ENCODE measurements at regions not wholly inside any gene's neighbourhood (a gene's known extent, or its start where the extent isn't known, plus 50 kb on each side); places are given as distances from the start of the nearest gene placed in this dataset.
A peak's percentile ranks its signal among the peaks of the same experiment; 100 is the strongest.
"Not testable (repeated sequence)": the region's sequence is repeated elsewhere in the genome, so short reads cannot be mapped to it uniquely, and the experiment has no call there.

GRCh38 chr11:69205743-69206612 is 50.2 kb downstream of the SMIM38 start:
- DNase-seq: no peak

- not testable (repeated sequence) for DNase-seq
These were observed 50.9 kb downstream of the SMIM38 start for GRCh38 chr11:69206613-69206965.

- no peak for DNase-seq
These were observed 51.6 kb downstream of the SMIM38 start for GRCh38 chr11:69207165-69207889.

GRCh38 chr11:69208190-69209037 is 52.7 kb downstream of the SMIM38 start:
- DNase-seq: no peak

GRCh38 chr11:69209038-69209350 is 53.3 kb downstream of the SMIM38 start:
- DNase-seq: no peak

GRCh38 chr11:69209421-69210309 is 53.9 kb downstream of the SMIM38 start:
- DNase-seq: no peak

- DNase-seq: no peak
These were observed 54.7 kb downstream of the SMIM38 start for GRCh38 chr11:69210310-69211035.

- no peak for DNase-seq
These were observed 55.8 kb downstream of the SMIM38 start for GRCh38 chr11:69211540-69211919.

- no peak for DNase-seq
These were observed 56.4 kb downstream of the SMIM38 start for GRCh38 chr11:69211920-69212797.

GRCh38 chr11:69212798-69213110 is 57.0 kb downstream of the SMIM38 start:
- DNase-seq: no peak

GRCh38 chr11:69213316-69213715 is 57.6 kb downstream of the SMIM38 start:
- DNase-seq: peak in 1 of 5 donors; percentile 3

- DNase-seq: no peak
These were observed 58.2 kb downstream of the SMIM38 start for GRCh38 chr11:69213964-69214363.

GRCh38 chr11:69215216-69215615 is 59.5 kb downstream of the SMIM38 start:
- DNase-seq: no peak

GRCh38 chr11:69215784-69216415 is 60.2 kb downstream of the SMIM38 start:
- DNase-seq: no peak

- no peak for DNase-seq
These were observed 60.9 kb downstream of the SMIM38 start for GRCh38 chr11:69216647-69217051.

GRCh38 chr11:69217276-69218105 is 61.8 kb downstream of the SMIM38 start:
- no peak for DNase-seq

GRCh38 chr11:69218271-69218682 is 62.5 kb downstream of the SMIM38 start:
- DNase-seq: no peak

GRCh38 chr11:69218946-69219720 is 63.4 kb downstream of the SMIM38 start:
- DNase-seq: no peak
